Esophagus muscularis mucosa (tissue), 4 donors: ENCODE measurements at regions not wholly inside any gene's neighbourhood (a gene's known extent, or its start where the extent isn't known, plus 50 kb on each side); places are given as distances from the start of the nearest gene placed in this dataset.

Experiments
- DNase-seq: peaks from one replicate; pipeline ENCODE4 v3.0.0-alpha.2; 2017; ENCODE audit errors: extremely low spot score
- H3K27ac ChIP-seq, 4 donors: fragments of 200-600 bp; sonication (generic); replicated peaks in 1 of 4; 1 replicate in 3 of 4; 2 replicates in 1 of 4; pipeline ENCODE4 v1.5.1; 2016 to 2019; ENCODE audit warnings: mild to moderate bottlenecking in 1 of 4
- H3K27me3 ChIP-seq, 4 donors: fragments of 200-600 bp; sonication (generic); one replicate each; pipeline versions ENCODE4 v1.5.1 to v1.6.0; 2016 to 2019
- H3K36me3 ChIP-seq, 4 donors: fragments of 200-600 bp; sonication (generic); one replicate each; pipeline ENCODE4 v1.5.1; 2016 to 2019
- H3K4me1 ChIP-seq, 4 donors: fragments of 200-600 bp; sonication (generic); one replicate each; pipeline ENCODE4 v1.5.1; 2016 to 2019
- H3K4me3 ChIP-seq, 4 donors: fragments of 200-600 bp; sonication (generic); 1 replicate in 2 of 4; 2 replicates in 2 of 4; pipeline ENCODE4 v1.5.1; 2016 to 2019; ENCODE audit warnings: mild to moderate bottlenecking in 4 of 4, moderate library complexity in 1 of 4
- H3K9me3 ChIP-seq, 4 donors: fragments of 200-600 bp; sonication (generic); 1 replicate in 3 of 4; 2 replicates in 1 of 4; pipeline ENCODE4 v1.5.1; 2016 to 2019
- CTCF ChIP-seq, 3 experiments: fragments of 200-600 bp in 2 of 3; fragments of 450-650 bp in 1 of 3; sonication (generic) in 2 of 3; IDR thresholded peaks; one replicate each; pipeline ENCODE4 v1.5.1; 2017 to 2019; ENCODE audit warnings: antibody characterized with exemption in 3 of 3, mild to moderate bottlenecking in 2 of 3, moderate library complexity in 1 of 3
- EP300 ChIP-seq: sonication (generic); formaldehyde crosslinking; IDR thresholded peaks from one replicate; pipeline ENCODE4 v1.6.1; 2017; ENCODE audit warnings: antibody characterized with exemption
- POLR2A ChIP-seq: fragments of 450-650 bp; IDR thresholded peaks from one replicate; pipeline ENCODE4 v1.6.1; 2017; ENCODE audit warnings: antibody characterized with exemption, moderate library complexity, mild to moderate bottlenecking, low read depth
- POLR2AphosphoS5 ChIP-seq, 2 donors: sonication (generic); formaldehyde crosslinking; IDR thresholded peaks; one replicate each; pipeline ENCODE4 v1.6.1; 2017; ENCODE audit warnings: antibody characterized with exemption in 2 of 2
- WGBS: methylation state at CpG from one replicate; pipeline ENCODE4 v1.1.5; 2018; 5-methylcytosine and 5-hydroxymethylcytosine counted together
- intact Hi-C: fragments of 100-400 bp; cut with DNase I; formaldehyde crosslinking; loops from one replicate; pipeline ENCODE4 v1.15.1; 2023

- Histone ChIP-seq H3K4me3 (peak overlapping the region in 1 of 4 donors; percentile 10), H3K9me3 (no peaks in the 10 kb centered on the region), H3K27ac (no peak overlapping the region), H3K36me3 (peaks cover 5 to 16% (median 10%) of the 10 kb centered on the region in 4 donors), H3K27me3 (no peaks in the 10 kb centered on the region), H3K4me1 (peaks cover 8 to 53% (median 42%) of the 10 kb centered on the region in 4 donors)
- TF ChIP-seq CTCF (IDR thresholded peaks at IDR 0.05) (no peak), POLR2A (no peak), POLR2AphosphoS5 (IDR thresholded peaks at IDR 0.05) (no peak), EP300 (no peak)
- intact Hi-C loops = loop anchor here (5.0 kb wide), 1 partner anchor 88 kb away; no protein-coding TSS in a partner anchor
- no peak for DNase-seq
- 83% methylated on average over 9 of the region's 9 CpGs for WGBS
Observed at GRCh38 chr22:25449781-25450317, 114.6 kb upstream of the GRK3 start.

- Histone ChIP-seq H3K4me3 (no peak overlapping the region), H3K36me3 (peaks cover 5 to 20% (median 11%) of the 10 kb centered on the region in 4 donors), H3K4me1 (peaks cover 8 to 53% (median 42%) of the 10 kb centered on the region in 4 donors), H3K9me3 (no peaks in the 10 kb centered on the region), H3K27me3 (no peaks in the 10 kb centered on the region), H3K27ac (no peak overlapping the region)
- no peak for DNase-seq
- no peak for TF ChIP-seq CTCF (IDR thresholded peaks at IDR 0.05)
- TF ChIP-seq EP300 = no peak
- no peak for TF ChIP-seq POLR2AphosphoS5 (IDR thresholded peaks at IDR 0.05)
- no peak for TF ChIP-seq POLR2A
- WGBS = 89% methylated on average over 2 of the region's 2 CpGs
- intact Hi-C loops = loop anchor here (5.0 kb wide), 1 partner anchor 89 kb away; no protein-coding TSS in a partner anchor
Observed at GRCh38 chr22:25451480-25452114, 112.9 kb upstream of the GRK3 start.

- H3K27ac ChIP-seq = no peak overlapping the region
- 72% methylated on average over 10 of the region's 10 CpGs for WGBS
Observed at GRCh38 chr22:25452116-25452700, 112.3 kb upstream of the GRK3 start.

GRCh38 chr22:25453058-25453457, 111.4 kb upstream of the GRK3 start:
- Histone ChIP-seq H3K27ac (no peak overlapping the region), H3K27me3 (no peaks in the 10 kb centered on the region), H3K9me3 (no peaks in the 10 kb centered on the region), H3K4me1 (peaks cover 8 to 44% (median 41%) of the 10 kb centered on the region in 4 donors), H3K36me3 (peaks cover 5 to 28% (median 18%) of the 10 kb centered on the region in 4 donors), H3K4me3 (no peak overlapping the region)
- WGBS = 90% methylated on average over 4 of the region's 4 CpGs
- intact Hi-C loops = loop anchor here (5.0 kb wide), 1 partner anchor 91 kb away; no protein-coding TSS in a partner anchor
- no peak for TF ChIP-seq CTCF (IDR thresholded peaks at IDR 0.05)
- TF ChIP-seq POLR2A = no peak
- TF ChIP-seq POLR2AphosphoS5 (IDR thresholded peaks at IDR 0.05) = no peak
- no peak for TF ChIP-seq EP300
- DNase-seq = no peak

More at GRCh38 chr22:25452116-25452700, 112.3 kb upstream of the GRK3 start:
- DNase-seq = no peak
- TF ChIP-seq POLR2AphosphoS5 (IDR thresholded peaks at IDR 0.05) = no peak
- no peak for TF ChIP-seq CTCF (IDR thresholded peaks at IDR 0.05)
- H3K27me3 ChIP-seq = no peaks in the 10 kb centered on the region
- peaks cover 5 to 21% (median 11%) of the 10 kb centered on the region in 4 donors for H3K36me3 ChIP-seq
- H3K9me3 ChIP-seq = no peaks in the 10 kb centered on the region
- peaks cover 8 to 50% (median 42%) of the 10 kb centered on the region in 4 donors for H3K4me1 ChIP-seq
- H3K4me3 ChIP-seq = peak overlapping the region in 1 of 4 donors; percentile 6
- intact Hi-C loops = loop anchor here (5.0 kb wide), 1 partner anchor 90 kb away; no protein-coding TSS in a partner anchor
